PC-3 (cell line): ENCODE measurements at regions not wholly inside any gene's neighbourhood (a gene's known extent, or its start where the extent isn't known, plus 50 kb on each side); places are given as distances from the start of the nearest gene placed in this dataset.

Source experiments
- ATAC-seq: fragments of 200-7000 bp; cut with Tn5 transposase; 2 replicates; pipeline ENCODE4 v1.9.1; 2020; ENCODE audit warnings: mild to moderate bottlenecking, moderate library complexity
- BruUV-seq: library from RNA; stranded (reverse); fragments of 400-500 nt; replicated peaks from 2 replicates; lab custom pipeline; 2021; lab: Mats Ljungman, UMichigan
- CTCF ChIA-PET: fragments of 300-600 bp; sonication (Branson Sonifier 250); formaldehyde crosslinking; loops from one replicate; lab custom pipeline; 2022; ENCODE audit warnings: antibody characterized with exemption; lab: Charles Lee
- POLR2A ChIA-PET: fragments of 300-600 bp; sonication (Branson Sonifier 250); formaldehyde crosslinking; loops from one replicate; lab custom pipeline; 2022; ENCODE audit warnings: antibody characterized with exemption; ENCODE audit not compliant: unreplicated experiment; lab: Charles Lee
- DNase-seq: peaks from one replicate; pipeline ENCODE4 v3.0.0-alpha.2; 2015
- H2AFZ ChIP-seq: fragments of 300-600 bp; sonication (generic); 2 replicates; pipeline ENCODE4 v1.6.0; 2016; ENCODE audit warnings: antibody characterized with exemption, low read length
- H3F3A ChIP-seq: fragments of 300-600 bp; sonication (generic); one replicate; pipeline ENCODE4 v1.6.0; 2017; ENCODE audit warnings: antibody characterized with exemption, low read length, control low read depth, mild to moderate bottlenecking; ENCODE audit not compliant: unreplicated experiment
- H3K27ac ChIP-seq: fragments of 300-600 bp; sonication (generic); 2 replicates; pipeline ENCODE4 v1.5.1; 2016; ENCODE audit warnings: mild to moderate bottlenecking, low read length
- H3K27me3 ChIP-seq: fragments of 300-600 bp; sonication (generic); 2 replicates; pipeline ENCODE4 v1.6.1; 2016; ENCODE audit warnings: low read length, mixed read lengths
- H3K36me3 ChIP-seq: fragments of 300-600 bp; sonication (generic); 2 replicates; pipeline ENCODE4 v1.6.1; 2016; ENCODE audit warnings: low read depth, mixed run types, low read length, mixed read lengths
- H3K4me1 ChIP-seq: fragments of 300-600 bp; sonication (generic); 2 replicates; pipeline ENCODE4 v1.5.1; 2016; ENCODE audit warnings: low read length; ENCODE audit not compliant: insufficient read depth
- H3K4me2 ChIP-seq: fragments of 300-600 bp; sonication (generic); 2 replicates; pipeline ENCODE4 v1.6.0; 2016; ENCODE audit warnings: low read length
- H3K4me3 ChIP-seq: fragments of 300-600 bp; sonication (generic); 2 replicates; pipeline ENCODE4 v1.5.1; 2016; ENCODE audit warnings: mild to moderate bottlenecking, low read length, mixed read lengths
- H3K79me2 ChIP-seq: fragments of 300-600 bp; sonication (generic); 2 replicates; pipeline ENCODE4 v1.6.1; 2017; ENCODE audit warnings: low read length, mixed read lengths
- H3K9ac ChIP-seq: fragments of 300-600 bp; sonication (generic); 2 replicates; pipeline ENCODE4 v1.6.0; 2016; ENCODE audit warnings: mild to moderate bottlenecking, low read length
- H3K9me2 ChIP-seq: fragments of 300-600 bp; sonication (generic); replicated peaks from 2 replicates; pipeline ENCODE4 v1.6.1; 2016; ENCODE audit warnings: mixed run types, low read length, mixed read lengths
- H3K9me3 ChIP-seq: fragments of 300-600 bp; sonication (generic); 2 replicates; pipeline ENCODE4 v1.6.1; 2016; ENCODE audit warnings: low read length, mixed read lengths
- H4K20me1 ChIP-seq: fragments of 300-600 bp; sonication (generic); 2 replicates; pipeline ENCODE4 v1.6.1; 2016; ENCODE audit warnings: low read length, mixed read lengths
- EZH2 ChIP-seq: fragments of 300-600 bp; sonication (generic); IDR thresholded peaks from one replicate; pipeline ENCODE4 v1.6.1; 2017; ENCODE audit warnings: antibody characterized with exemption, mild to moderate bottlenecking, low read length; ENCODE audit not compliant: unreplicated experiment
- EZH2phosphoT487 ChIP-seq: fragments of 300-600 bp; sonication (generic); IDR thresholded peaks from 2 replicates; pipeline ENCODE4 v1.6.1; 2018; ENCODE audit warnings: mild to moderate bottlenecking, antibody characterized with exemption, low read length, borderline replicate concordance
- intact Hi-C: fragments of 100-400 bp; cut with micrococcal nuclease; formaldehyde crosslinking; loops from 2 replicates; pipeline ENCODE4 v1.9.0; 2023
- TF ChIP-seq, protein P1 (sequence below): fragments of 300-600 bp; sonication (generic); conservative IDR thresholded peaks from 2 replicates; pipeline ENCODE4 v1.5.1; 2017; ENCODE audit warnings: antibody characterized with exemption, low read depth, mild to moderate bottlenecking, low read length

DNA sequence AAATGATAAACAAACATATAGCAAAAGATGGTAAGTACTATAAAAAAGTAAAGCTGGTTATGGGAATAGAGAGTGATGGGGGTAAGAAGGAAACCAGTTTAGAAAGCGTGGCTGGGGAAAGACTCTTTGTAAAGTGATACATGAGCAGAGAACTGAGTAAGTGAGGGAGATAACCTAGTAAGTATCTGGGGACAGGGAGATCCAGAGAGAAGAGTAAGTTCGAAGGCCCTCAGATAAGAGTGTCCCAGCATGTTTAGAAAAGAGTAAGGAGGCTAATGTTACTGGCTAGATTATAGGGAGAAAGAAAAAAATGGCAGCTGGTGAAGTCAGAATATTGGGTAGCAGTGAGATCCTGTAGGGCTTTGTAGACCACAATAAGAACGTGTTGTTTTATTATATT is 50.7 kb upstream of the HBS1L start:
- DNase-seq (no peak), ATAC-seq (no peak)
- Histone ChIP-seq H3K9me3 (no peaks in the 10 kb centered on the region), H3K9ac (no peak overlapping the region), H3K27ac (no peak overlapping the region), H3K27me3 (0 out of 2 replicates have a peak, but pooled peaks cover 4% of the 10 kb centered on the region), H3K36me3 (no peaks in the 10 kb centered on the region), H3K9me2 (no peaks in the 10 kb centered on the region), H3F3A (no peaks in the 10 kb centered on the region), H3K4me3 (no peak overlapping the region), H4K20me1 (no peaks in the 10 kb centered on the region), H2AFZ (no peak overlapping the region), H3K4me1 (no peaks in the 10 kb centered on the region), H3K79me2 (no peaks in the 10 kb centered on the region), H3K4me2 (no peak overlapping the region)
- TF ChIP-seq, protein P1, sequence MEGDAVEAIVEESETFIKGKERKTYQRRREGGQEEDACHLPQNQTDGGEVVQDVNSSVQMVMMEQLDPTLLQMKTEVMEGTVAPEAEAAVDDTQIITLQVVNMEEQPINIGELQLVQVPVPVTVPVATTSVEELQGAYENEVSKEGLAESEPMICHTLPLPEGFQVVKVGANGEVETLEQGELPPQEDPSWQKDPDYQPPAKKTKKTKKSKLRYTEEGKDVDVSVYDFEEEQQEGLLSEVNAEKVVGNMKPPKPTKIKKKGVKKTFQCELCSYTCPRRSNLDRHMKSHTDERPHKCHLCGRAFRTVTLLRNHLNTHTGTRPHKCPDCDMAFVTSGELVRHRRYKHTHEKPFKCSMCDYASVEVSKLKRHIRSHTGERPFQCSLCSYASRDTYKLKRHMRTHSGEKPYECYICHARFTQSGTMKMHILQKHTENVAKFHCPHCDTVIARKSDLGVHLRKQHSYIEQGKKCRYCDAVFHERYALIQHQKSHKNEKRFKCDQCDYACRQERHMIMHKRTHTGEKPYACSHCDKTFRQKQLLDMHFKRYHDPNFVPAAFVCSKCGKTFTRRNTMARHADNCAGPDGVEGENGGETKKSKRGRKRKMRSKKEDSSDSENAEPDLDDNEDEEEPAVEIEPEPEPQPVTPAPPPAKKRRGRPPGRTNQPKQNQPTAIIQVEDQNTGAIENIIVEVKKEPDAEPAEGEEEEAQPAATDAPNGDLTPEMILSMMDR: no peak
- TF ChIP-seq EZH2 (no peak), EZH2phosphoT487 (no peak)
- ChIA-PET CTCF (no interaction called here), POLR2A (no interaction called here)
- intact Hi-C loops: no loop called here
- BruUV-seq: no TSS peak
